OCI-LY7 (cell line): ENCODE measurements at regions not wholly inside any gene's neighbourhood (a gene's known extent, or its start where the extent isn't known, plus 50 kb on each side); places are given as distances from the start of the nearest gene placed in this dataset.

Experiments
- CTCF ChIP-seq: fragments of 200-600 bp; sonication (generic); conservative IDR thresholded peaks from 2 replicates; pipeline ENCODE4 v1.5.1; 2014; ENCODE audit warnings: mild to moderate bottlenecking, antibody characterized with exemption, low read length, moderate library complexity, mixed read lengths
- EZH2phosphoT487 ChIP-seq: fragments of 200-600 bp; sonication (generic); IDR thresholded peaks from 2 replicates; pipeline ENCODE4 v1.6.1; 2018; ENCODE audit warnings: low read depth, borderline replicate concordance, mild to moderate bottlenecking, mixed run types, antibody characterized with exemption, low read length, moderate library complexity, mixed read lengths

- TF ChIP-seq CTCF: no peak
- TF ChIP-seq EZH2phosphoT487: no peak
These were observed 301.0 kb downstream of the RASEF start for GRCh38 chr9:82761956-82762355.
